Stimulated activated CD8-positive, alpha-beta memory T cell treated with anti-CD3 and anti-CD28 coated beads, Interleukin-7, amount 100 ng/mL, for 24 hours (primary cell): ENCODE measurements at regions not wholly inside any gene's neighbourhood (a gene's known extent, or its start where the extent isn't known, plus 50 kb on each side); places are given as distances from the start of the nearest gene placed in this dataset.

ENCODE experiments used
- DNase-seq: peaks from one replicate; pipeline ENCODE4 v3.0.0-alpha.2; 2020; ENCODE audit warnings: low read depth

DNA sequence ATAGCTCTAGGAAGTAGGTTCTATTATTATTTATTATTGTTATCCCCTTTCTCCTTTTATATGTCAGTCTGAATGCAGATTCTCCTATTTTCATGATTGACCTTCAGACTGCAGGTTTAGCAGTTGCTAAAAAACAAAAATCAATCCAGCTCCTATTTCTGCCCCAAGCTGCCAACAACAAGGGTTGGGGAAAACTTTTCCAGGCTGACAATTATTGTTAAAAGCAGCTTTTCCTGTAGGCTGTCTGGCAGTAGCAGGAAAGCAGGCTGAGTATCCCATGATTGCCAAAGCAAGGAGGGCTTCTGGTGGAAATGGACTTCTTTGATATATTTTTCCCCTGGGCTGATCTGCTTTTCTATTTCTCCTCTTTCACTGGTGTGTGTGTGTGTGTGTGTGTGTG lies 78.0 kb upstream of the CTLA4 start:
- no peak for DNase-seq

GRCh38 chr2:203790134-203790852 lies 77.3 kb upstream of the CTLA4 start:
- DNase-seq, result no peak

GRCh38 chr2:203796248-203797010 lies 71.1 kb upstream of the CTLA4 start:
- no peak for DNase-seq

DNA sequence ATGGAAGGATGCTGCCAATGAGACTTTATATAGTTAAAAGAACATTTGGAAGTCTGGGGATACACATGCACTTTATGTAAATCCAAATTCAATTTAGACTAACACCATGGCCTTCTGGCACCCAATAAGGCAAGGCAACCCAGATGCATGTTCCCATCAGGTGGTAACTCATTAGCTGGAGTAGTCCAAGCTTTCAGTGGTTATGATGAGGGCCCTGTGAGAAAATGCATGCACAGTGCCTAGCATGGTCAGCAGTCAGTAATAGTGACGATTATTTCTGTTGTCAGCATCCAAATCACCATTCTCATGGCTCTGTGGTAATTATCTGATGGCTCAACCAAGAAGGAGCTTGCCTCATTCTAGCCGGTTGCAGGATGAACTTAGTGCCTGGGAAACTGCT lies 70.3 kb upstream of the CTLA4 start:
- DNase-seq, result no peak

- no peak for DNase-seq
Measured at GRCh38 chr2:203797712-203798111, 69.9 kb upstream of the CTLA4 start.

GRCh38 chr2:203798296-203799087 lies 69.1 kb upstream of the CTLA4 start:
- no peak for DNase-seq

- no peak for DNase-seq
Measured at GRCh38 chr2:203799908-203800307, 67.7 kb upstream of the CTLA4 start.

GRCh38 chr2:203800783-203801182 lies 66.8 kb upstream of the CTLA4 start:
- DNase-seq, result no peak

DNA sequence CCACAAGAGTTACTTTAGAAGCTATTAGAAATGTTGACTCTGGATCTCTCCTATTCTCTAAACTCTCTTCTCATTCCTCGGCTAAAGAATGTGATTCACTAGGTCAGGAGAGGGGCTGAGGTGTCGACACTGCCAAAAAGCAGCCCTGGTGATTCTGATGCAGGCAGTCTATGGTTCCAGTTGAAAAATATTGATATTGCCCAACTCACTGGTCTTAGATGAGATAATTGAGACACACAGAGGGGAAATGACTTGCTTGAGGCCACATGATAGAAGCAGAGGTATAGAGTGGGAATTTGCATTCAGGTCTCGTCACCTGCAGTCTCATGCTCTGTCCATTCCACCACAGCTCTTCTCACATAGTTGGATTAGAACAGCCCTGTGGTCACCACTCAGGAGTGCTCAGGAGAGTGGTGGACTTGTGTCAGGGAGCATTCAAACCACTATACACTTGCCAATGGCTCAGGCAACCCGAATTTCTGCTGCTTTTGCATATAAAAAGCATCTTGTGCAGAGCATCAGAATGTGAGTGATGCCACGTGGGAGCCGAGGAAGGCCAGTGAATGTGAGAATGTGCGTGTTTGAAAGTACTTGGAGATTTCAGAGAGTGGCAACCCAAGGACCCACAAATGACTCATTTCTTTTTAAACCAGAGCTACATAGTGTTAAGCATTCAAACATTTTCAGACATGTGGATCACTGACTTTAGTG lies 65.1 kb upstream of the CTLA4 start:
- DNase-seq, result no peak

DNA sequence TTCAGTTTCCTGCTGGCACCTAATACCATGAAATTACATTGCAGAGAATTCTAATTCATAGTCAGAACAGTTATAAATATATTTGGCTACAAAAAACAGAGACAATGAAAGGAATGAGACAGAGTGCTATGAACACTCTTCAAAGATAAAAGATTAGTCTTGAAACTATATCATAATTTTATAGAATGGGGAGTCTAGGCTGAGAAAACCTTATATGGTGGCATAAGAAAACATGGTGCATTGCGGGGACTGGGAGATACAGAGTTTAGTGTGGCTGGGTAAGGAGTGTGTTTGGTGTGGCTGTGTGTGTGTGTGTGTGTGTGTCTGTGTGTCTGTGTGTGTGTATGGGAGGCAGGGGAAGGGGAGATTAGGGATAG lies 64.5 kb upstream of the CTLA4 start:
- DNase-seq, result no peak

DNA sequence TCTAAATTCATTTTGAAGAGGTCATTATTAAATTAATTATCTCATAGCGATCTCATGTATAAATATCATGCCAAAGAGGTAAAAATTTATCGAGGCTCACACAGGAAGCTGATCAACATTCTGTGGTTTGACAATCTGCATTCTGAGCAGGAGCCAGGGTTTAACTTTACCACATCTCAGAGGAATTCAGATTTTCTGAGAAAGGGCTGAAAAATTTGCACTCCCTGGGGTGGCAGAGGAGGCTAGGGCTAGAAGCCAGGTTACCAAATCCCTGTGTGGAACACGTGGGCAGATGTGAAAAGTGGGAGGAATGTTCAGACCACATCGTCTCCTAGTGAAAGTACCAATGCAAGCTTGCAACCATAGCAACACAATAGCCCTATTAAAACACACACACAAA lies 63.5 kb upstream of the CTLA4 start:
- DNase-seq, result no peak

GRCh38 chr2:203804764-203805485 lies 62.6 kb upstream of the CTLA4 start:
- DNase-seq, result no peak

GRCh38 chr2:203805486-203805838 lies 62.1 kb upstream of the CTLA4 start:
- no peak for DNase-seq

GRCh38 chr2:203806761-203807160 lies 60.8 kb upstream of the CTLA4 start:
- no peak for DNase-seq

- DNase-seq, result no peak
Measured at GRCh38 chr2:203808046-203808750, 59.4 kb upstream of the CTLA4 start.

- no peak for DNase-seq
Measured at GRCh38 chr2:203809084-203809521, 58.5 kb upstream of the CTLA4 start.

DNA sequence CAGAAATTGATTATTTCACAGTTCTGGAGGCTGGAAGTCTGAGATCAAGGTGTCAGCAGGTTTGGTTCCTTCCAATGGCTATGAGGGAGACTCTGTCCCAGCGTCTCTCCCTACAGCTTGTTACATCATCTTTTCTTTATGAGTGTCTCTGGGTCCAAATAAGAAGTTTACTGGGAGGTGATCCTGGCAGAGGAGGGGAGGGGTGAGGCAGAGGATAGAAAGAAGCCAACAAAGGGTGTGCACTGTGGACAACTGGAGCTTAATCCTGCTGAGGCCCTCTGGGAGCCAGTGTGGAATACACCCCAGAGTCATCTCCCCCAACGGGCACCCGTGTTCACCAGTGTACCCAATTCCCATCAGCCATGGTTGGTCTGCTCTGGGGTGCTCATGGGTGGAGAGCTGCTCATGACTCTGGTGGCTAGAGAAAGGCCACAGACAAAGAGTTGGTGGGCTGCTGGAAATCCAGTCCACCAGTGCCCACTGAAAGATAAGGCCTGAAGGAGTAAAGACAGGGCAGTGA lies 57.5 kb upstream of the CTLA4 start:
- DNase-seq, result no peak

DNA sequence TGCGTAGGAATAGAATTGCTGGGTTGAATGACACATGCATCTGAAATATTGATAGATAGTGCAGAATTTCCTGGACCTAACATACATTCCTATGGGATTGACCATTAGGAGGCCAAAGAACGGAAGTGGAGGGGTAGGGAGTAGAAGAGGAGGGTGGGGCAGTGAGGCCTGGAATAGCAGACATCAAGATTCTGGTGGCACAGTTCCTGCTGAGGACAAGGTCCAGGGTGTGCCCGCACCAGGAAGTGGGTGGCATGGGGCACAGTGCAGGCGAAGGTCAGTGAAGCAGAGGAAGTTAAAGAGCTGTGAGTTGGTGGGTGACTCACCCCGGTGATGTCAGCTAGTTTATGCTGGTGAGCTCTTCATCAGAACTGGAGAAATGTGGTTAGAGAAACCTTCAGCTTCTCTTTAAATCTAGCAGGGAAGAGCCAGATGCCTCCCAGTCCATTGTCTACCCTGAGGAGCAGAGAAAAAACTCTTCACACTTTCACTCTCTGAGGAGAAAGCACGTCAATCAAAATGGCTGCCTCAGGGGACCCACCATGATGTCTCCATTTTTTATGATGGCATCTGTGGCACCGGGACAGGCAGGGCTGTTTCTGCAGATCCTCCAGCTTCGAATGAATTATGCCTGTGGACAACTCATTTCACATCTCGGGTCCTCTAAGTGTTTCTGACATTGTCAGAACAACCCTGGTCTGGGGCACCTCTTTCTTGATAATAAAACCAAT lies 55.9 kb upstream of the CTLA4 start:
- peak; percentile 39 for DNase-seq

- DNase-seq, result no peak
Measured at GRCh38 chr2:203812294-203813221, 55.0 kb upstream of the CTLA4 start.
